ENCODE measurements at regions not wholly inside any gene's neighbourhood (a gene's known extent, or its start where the extent isn't known, plus 50 kb on each side); places are given as distances from the start of the nearest gene placed in this dataset.

GRCh38 chr14:62117751-62118105 is 355.5 kb downstream of the SNAPC1 start:
- H3K9ac ChIP-seq (ENCODE audit: low read length), result no peak overlapping the region
- peaks cover 2% of the 10 kb centered on the region for H3K9me3 ChIP-seq (ENCODE audit: insufficient read depth, low read depth, low read length)
- peaks cover 6 to 8% of the 10 kb centered on the region in 2 experiments for H3K4me1 ChIP-seq (ENCODE audit: control insufficient read depth in 1 of 2, insufficient read depth in 2 of 2, low read length in 2 of 2)
- no peak overlapping the region for H3K14ac ChIP-seq (ENCODE audit: low read length)
- no peak overlapping the region for H2AFZ ChIP-seq (ENCODE audit: insufficient read depth, low read length, poor library complexity)
- H3K4me3 ChIP-seq (ENCODE audit: low read depth, low read length), result no peak overlapping the region
- H3K79me1 ChIP-seq (ENCODE audit: low read length), result peaks cover 1% of the 10 kb centered on the region
- no peak overlapping the region for H2BK5ac ChIP-seq (ENCODE audit: low read depth, low read length, poor library complexity)
- no peak overlapping the region for H4K8ac ChIP-seq (ENCODE audit: low read depth, low read length)
- WGBS (ENCODE audit: extremely low coverage, insufficient coverage, insufficient read length), result no CpG with 5 or more reads among the region's 10 CpGs
- peak overlapping the region; percentile 77 for H3K4me2 ChIP-seq (ENCODE audit: low read length)
- no peak overlapping the region for H2BK12ac ChIP-seq (ENCODE audit: low read length)
- no peak overlapping the region for H2AK5ac ChIP-seq (ENCODE audit: low read length)
- DNase-seq, result peak; percentile 5 to 27
- no peak overlapping the region for H4K91ac ChIP-seq (ENCODE audit: low read depth, low read length)
- H3K36me3 ChIP-seq (ENCODE audit: control insufficient read depth in 1 of 2, insufficient read depth in 2 of 2, low read length in 2 of 2), result no peaks in the 10 kb centered on the region
- H3K4ac ChIP-seq (ENCODE audit: low read depth, low read length), result no peak overlapping the region
- no peak overlapping the region for H2BK120ac ChIP-seq (ENCODE audit: insufficient read depth, low read length, poor library complexity)
- peaks cover 2% of the 10 kb centered on the region for H3K27me3 ChIP-seq (ENCODE audit: insufficient read depth, low read length)
- no peaks in the 10 kb centered on the region for H3K79me2 ChIP-seq (ENCODE audit: control insufficient read depth, insufficient read depth, low read length, poor library complexity)
- H4K12ac ChIP-seq (ENCODE audit: low read depth, low read length), result no peak overlapping the region
- no peak overlapping the region for H3K27ac ChIP-seq (ENCODE audit: low read depth, low read length)
- no peak overlapping the region for H3K18ac ChIP-seq (ENCODE audit: low read length)
- H3K23ac ChIP-seq (ENCODE audit: low read length), result no peak overlapping the region

DNA sequence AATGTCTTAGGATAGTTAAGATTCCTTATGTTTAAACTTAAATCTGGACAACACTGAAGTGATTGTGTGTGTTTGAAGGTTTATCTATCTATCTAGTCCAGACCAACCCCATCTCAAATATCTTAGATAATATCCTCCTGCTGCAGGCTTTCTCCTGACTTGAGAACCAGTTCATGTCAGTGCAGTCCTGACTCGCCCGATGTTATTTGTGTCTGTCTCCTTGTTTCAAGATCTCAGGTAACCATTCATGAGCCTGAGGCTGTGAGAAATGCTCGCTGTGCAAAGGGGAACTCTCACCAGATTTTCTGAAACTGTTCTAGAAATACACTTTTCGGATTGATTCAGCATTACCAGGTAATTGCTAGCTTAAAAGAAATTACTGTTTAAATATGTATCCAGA is 356.2 kb downstream of the SNAPC1 start:
- WGBS (ENCODE audit: extremely low coverage, insufficient coverage, insufficient read length), result no CpG with 5 or more reads among the region's 4 CpGs
- Histone ChIP-seq H2BK5ac (ENCODE audit: low read depth, low read length, poor library complexity) (no peak overlapping the region), H3K14ac (ENCODE audit: low read length) (no peak overlapping the region)

GRCh38 chr14:62118871-62119270 is 356.7 kb downstream of the SNAPC1 start:
- H3K23ac ChIP-seq (ENCODE audit: low read length), result no peak overlapping the region
- H3K18ac ChIP-seq (ENCODE audit: low read length), result no peak overlapping the region
- peaks cover 2% of the 10 kb centered on the region for H3K9me3 ChIP-seq (ENCODE audit: insufficient read depth, low read depth, low read length)
- H3K27me3 ChIP-seq (ENCODE audit: insufficient read depth, low read length), result peaks cover 2% of the 10 kb centered on the region
- H4K91ac ChIP-seq (ENCODE audit: low read depth, low read length), result no peak overlapping the region
- H2AFZ ChIP-seq (ENCODE audit: insufficient read depth, low read length, poor library complexity), result no peak overlapping the region
- no peak overlapping the region for H2BK120ac ChIP-seq (ENCODE audit: insufficient read depth, low read length, poor library complexity)
- no peak overlapping the region for H3K27ac ChIP-seq (ENCODE audit: low read depth, low read length)
- H3K4me1 ChIP-seq (ENCODE audit: control insufficient read depth in 1 of 2, insufficient read depth in 2 of 2, low read length in 2 of 2), result peaks cover 6 to 8% of the 10 kb centered on the region in 2 experiments
- no peak overlapping the region for H4K8ac ChIP-seq (ENCODE audit: low read depth, low read length)
- no peaks in the 10 kb centered on the region for H3K79me2 ChIP-seq (ENCODE audit: control insufficient read depth, insufficient read depth, low read length, poor library complexity)
- no CpG with 5 or more reads among the region's 6 CpGs for WGBS (ENCODE audit: extremely low coverage, insufficient coverage, insufficient read length)
- no peak overlapping the region for H2BK5ac ChIP-seq (ENCODE audit: low read depth, low read length, poor library complexity)
- no peak overlapping the region for H2AK5ac ChIP-seq (ENCODE audit: low read length)
- DNase-seq, result no peak
- H3K4me2 ChIP-seq (ENCODE audit: low read length), result no peak overlapping the region
- H3K4me3 ChIP-seq (ENCODE audit: low read depth, low read length), result no peak overlapping the region
- H4K12ac ChIP-seq (ENCODE audit: low read depth, low read length), result no peak overlapping the region
- H2BK12ac ChIP-seq (ENCODE audit: low read length), result no peak overlapping the region
- no peaks in the 10 kb centered on the region for H3K36me3 ChIP-seq (ENCODE audit: control insufficient read depth in 1 of 2, insufficient read depth in 2 of 2, low read length in 2 of 2)
- H3K14ac ChIP-seq (ENCODE audit: low read length), result no peak overlapping the region
- H3K79me1 ChIP-seq (ENCODE audit: low read length), result peaks cover 1% of the 10 kb centered on the region
- H3K9ac ChIP-seq (ENCODE audit: low read length), result no peak overlapping the region
- H3K4ac ChIP-seq (ENCODE audit: low read depth, low read length), result no peak overlapping the region

More for the DNA sequence above, 356.2 kb downstream of the SNAPC1 start:
- H3K9me3 ChIP-seq (ENCODE audit: insufficient read depth, low read depth, low read length), result peaks cover 2% of the 10 kb centered on the region
- peaks cover 6 to 8% of the 10 kb centered on the region in 2 experiments for H3K4me1 ChIP-seq (ENCODE audit: control insufficient read depth in 1 of 2, insufficient read depth in 2 of 2, low read length in 2 of 2)
- no peak overlapping the region for H3K4me3 ChIP-seq (ENCODE audit: low read depth, low read length)
- peaks cover 1% of the 10 kb centered on the region for H3K79me1 ChIP-seq (ENCODE audit: low read length)
- no peak overlapping the region for H3K27ac ChIP-seq (ENCODE audit: low read depth, low read length)
- peaks cover 2% of the 10 kb centered on the region for H3K27me3 ChIP-seq (ENCODE audit: insufficient read depth, low read length)
- H4K91ac ChIP-seq (ENCODE audit: low read depth, low read length), result no peak overlapping the region
- no peak overlapping the region for H2BK12ac ChIP-seq (ENCODE audit: low read length)
- H4K8ac ChIP-seq (ENCODE audit: low read depth, low read length), result no peak overlapping the region
- H2BK120ac ChIP-seq (ENCODE audit: insufficient read depth, low read length, poor library complexity), result no peak overlapping the region
- peak; percentile 69 to 77 for DNase-seq
- no peaks in the 10 kb centered on the region for H3K79me2 ChIP-seq (ENCODE audit: control insufficient read depth, insufficient read depth, low read length, poor library complexity)
- no peak overlapping the region for H2AFZ ChIP-seq (ENCODE audit: insufficient read depth, low read length, poor library complexity)
- H3K4ac ChIP-seq (ENCODE audit: low read depth, low read length), result no peak overlapping the region
- H3K4me2 ChIP-seq (ENCODE audit: low read length), result no peak overlapping the region
- no peaks in the 10 kb centered on the region for H3K36me3 ChIP-seq (ENCODE audit: control insufficient read depth in 1 of 2, insufficient read depth in 2 of 2, low read length in 2 of 2)
- H3K9ac ChIP-seq (ENCODE audit: low read length), result no peak overlapping the region
- no peak overlapping the region for H3K23ac ChIP-seq (ENCODE audit: low read length)
- H4K12ac ChIP-seq (ENCODE audit: low read depth, low read length), result no peak overlapping the region
- no peak overlapping the region for H3K18ac ChIP-seq (ENCODE audit: low read length)
- no peak overlapping the region for H2AK5ac ChIP-seq (ENCODE audit: low read length)

- no CpG with 5 or more reads among the region's 2 CpGs for WGBS (ENCODE audit: extremely low coverage, insufficient coverage, insufficient read length)
- Histone ChIP-seq H3K27ac (ENCODE audit: low read depth, low read length) (no peak overlapping the region), H3K18ac (ENCODE audit: low read length) (no peak overlapping the region), H3K4me3 (ENCODE audit: low read depth, low read length) (no peak overlapping the region), H2AFZ (ENCODE audit: insufficient read depth, low read length, poor library complexity) (no peak overlapping the region), H4K12ac (ENCODE audit: low read depth, low read length) (no peak overlapping the region), H3K14ac (ENCODE audit: low read length) (no peak overlapping the region), H3K4ac (ENCODE audit: low read depth, low read length) (no peak overlapping the region), H2AK5ac (ENCODE audit: low read length) (no peak overlapping the region), H2BK5ac (ENCODE audit: low read depth, low read length, poor library complexity) (no peak overlapping the region), H3K9ac (ENCODE audit: low read length) (no peak overlapping the region), H2BK12ac (ENCODE audit: low read length) (no peak overlapping the region), H2BK120ac (ENCODE audit: insufficient read depth, low read length, poor library complexity) (no peak overlapping the region), H3K79me2 (ENCODE audit: control insufficient read depth, insufficient read depth, low read length, poor library complexity) (no peaks in the 10 kb centered on the region), H3K23ac (ENCODE audit: low read length) (no peak overlapping the region), H3K4me2 (ENCODE audit: low read length) (no peak overlapping the region), H3K27me3 (ENCODE audit: insufficient read depth, low read length) (no peaks in the 10 kb centered on the region), H3K4me1 (ENCODE audit: control insufficient read depth in 1 of 2, insufficient read depth in 2 of 2, low read length in 2 of 2) (no peaks in the 10 kb centered on the region), H3K79me1 (ENCODE audit: low read length) (peaks cover under 1% of the 10 kb centered on the region), H4K91ac (ENCODE audit: low read depth, low read length) (no peak overlapping the region), H3K9me3 (ENCODE audit: insufficient read depth, low read depth, low read length) (no peaks in the 10 kb centered on the region), H4K8ac (ENCODE audit: low read depth, low read length) (no peak overlapping the region), H3K36me3 (ENCODE audit: control insufficient read depth in 1 of 2, insufficient read depth in 2 of 2, low read length in 2 of 2) (no peaks in the 10 kb centered on the region)
- DNase-seq, result no peak
Measured at GRCh38 chr14:62123961-62124360, 361.7 kb downstream of the SNAPC1 start.

Data from trophoblast cell (in vitro differentiated cells and primary cell).